H54 (cell line): ENCODE measurements at regions not wholly inside any gene's neighbourhood (a gene's known extent, or its start where the extent isn't known, plus 50 kb on each side); places are given as distances from the start of the nearest gene placed in this dataset.
"Not testable (repeated sequence)": the region's sequence is repeated elsewhere in the genome, so short reads cannot be mapped to it uniquely, and the experiment has no call there.

Source experiments
- DNase-seq: peaks from one replicate; pipeline ENCODE4 v3.0.0; 2011; ENCODE audit warnings: low spot score, mixed read lengths; ENCODE audit not compliant: insufficient read length
- FAIRE-seq: peaks from 3 replicates; lab custom pipeline; 2011; peaks lifted over from hg19 to GRCh38; lab: Jason Lieb, UNC
- POLR2A ChIP-seq: IDR thresholded peaks from 2 replicates; pipeline ENCODE4 v1.6.1; 2011; ENCODE audit warnings: low read depth, mild to moderate bottlenecking, low read length

- no peak for FAIRE-seq
These were observed 95.1 kb downstream of the RPAP3 start for GRCh38 chr12:47610686-47611252.

GRCh38 chr12:47609806-47610205 lies 96.0 kb downstream of the RPAP3 start:
- DNase-seq (no peak), FAIRE-seq (no peak)
- no peak for TF ChIP-seq POLR2A

More at GRCh38 chr12:47610686-47611252, 95.1 kb downstream of the RPAP3 start:
- no peak for TF ChIP-seq POLR2A
- no peak for DNase-seq

- not testable (repeated sequence) for FAIRE-seq, DNase-seq
These were observed 97.2 kb downstream of the RPAP3 start for GRCh38 chr12:47608671-47609070.

GRCh38 chr12:47604221-47604873 lies 101.5 kb downstream of the RPAP3 start:
- FAIRE-seq = peak; percentile 6
- no peak for DNase-seq
- TF ChIP-seq POLR2A = no peak

- FAIRE-seq (no peak), DNase-seq (no peak)
- no peak for TF ChIP-seq POLR2A
These were observed 102.8 kb downstream of the RPAP3 start for GRCh38 chr12:47602949-47603558.

- DNase-seq (no peak), FAIRE-seq (no peak)
- TF ChIP-seq POLR2A = no peak
These were observed 103.5 kb downstream of the RPAP3 start for GRCh38 chr12:47602325-47602724.

- no peak for TF ChIP-seq POLR2A
- FAIRE-seq (no peak), DNase-seq (no peak)
These were observed 104.8 kb downstream of the RPAP3 start for GRCh38 chr12:47601071-47601470.

- no peak for FAIRE-seq
These were observed 114.0 kb downstream of the RPAP3 start for GRCh38 chr12:47591795-47592194.

GRCh38 chr12:47591361-47591791 lies 114.5 kb downstream of the RPAP3 start:
- no peak for FAIRE-seq
- no peak for TF ChIP-seq POLR2A
- DNase-seq = no peak

More at GRCh38 chr12:47591795-47592194, 114.0 kb downstream of the RPAP3 start:
- no peak for TF ChIP-seq POLR2A
- DNase-seq = no peak

GRCh38 chr12:47590771-47591360 lies 115.0 kb downstream of the RPAP3 start:
- DNase-seq (no peak), FAIRE-seq (no peak)
- TF ChIP-seq POLR2A = no peak

GRCh38 chr12:47586952-47587669 lies 118.7 kb downstream of the RPAP3 start:
- DNase-seq (no peak), FAIRE-seq (no peak)
- no peak for TF ChIP-seq POLR2A

GRCh38 chr12:47585507-47585906 lies 120.3 kb downstream of the RPAP3 start:
- no peak for TF ChIP-seq POLR2A
- FAIRE-seq = no peak
- DNase-seq = no peak

GRCh38 chr12:47578836-47579235 lies 127.0 kb downstream of the RPAP3 start:
- TF ChIP-seq POLR2A = no peak
- DNase-seq = no peak
- no peak for FAIRE-seq
